HG03196 (cell line): ENCODE measurements at regions not wholly inside any gene's neighbourhood (a gene's known extent, or its start where the extent isn't known, plus 50 kb on each side); places are given as distances from the start of the nearest gene placed in this dataset.

ENCODE experiments used
- ATAC-seq: cut with Tn5 transposase; IDR thresholded peaks from one replicate; pipeline ENCODE4 v1.9.1; 2021; ENCODE audit not compliant: unreplicated experiment

DNA sequence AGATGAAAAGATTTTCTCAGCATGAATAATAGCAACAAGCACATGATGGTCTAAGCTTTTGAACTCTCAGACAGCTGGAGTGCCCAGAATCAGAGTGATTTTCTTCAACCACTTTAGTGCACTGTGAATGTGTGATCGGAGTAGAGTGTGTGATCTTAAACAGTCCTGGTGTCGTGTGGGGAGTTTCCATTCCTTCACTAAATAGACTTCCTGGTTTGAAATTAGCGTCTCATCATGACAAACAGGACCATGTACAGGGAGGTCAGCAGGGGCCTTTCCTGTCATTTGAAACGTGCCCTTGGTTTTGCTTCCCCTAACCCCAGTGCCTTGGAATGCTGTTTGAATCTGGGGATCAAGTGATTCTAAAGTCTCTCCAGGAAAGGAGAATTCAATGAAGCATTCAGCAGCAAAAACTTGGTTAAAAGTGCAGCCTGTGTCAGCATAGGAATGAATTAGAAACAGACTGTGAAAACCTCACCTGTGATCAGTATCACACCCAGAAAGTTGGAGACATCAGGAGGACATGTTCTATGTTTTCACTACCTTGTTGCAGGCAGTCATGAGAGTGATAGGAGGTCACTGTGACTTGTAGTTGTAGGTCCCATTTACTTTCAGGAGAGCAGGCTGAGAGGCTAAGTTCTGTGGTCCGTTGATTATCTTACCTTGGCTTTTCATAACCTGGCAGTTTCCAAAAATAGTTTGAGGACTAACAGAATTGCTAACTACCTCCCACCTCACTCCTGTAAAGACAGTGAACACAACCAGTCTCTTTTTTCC is 400.3 kb downstream of the MTX2 start:
- ATAC-seq = no peak

- ATAC-seq = no peak
Observed at GRCh38 chr2:176675271-176675949, 406.2 kb downstream of the MTX2 start.

- no peak for ATAC-seq
Observed at GRCh38 chr2:176677746-176678265, 408.6 kb downstream of the MTX2 start.

- ATAC-seq = no peak
Observed at GRCh38 chr2:176678571-176678970, 409.3 kb downstream of the MTX2 start.

DNA sequence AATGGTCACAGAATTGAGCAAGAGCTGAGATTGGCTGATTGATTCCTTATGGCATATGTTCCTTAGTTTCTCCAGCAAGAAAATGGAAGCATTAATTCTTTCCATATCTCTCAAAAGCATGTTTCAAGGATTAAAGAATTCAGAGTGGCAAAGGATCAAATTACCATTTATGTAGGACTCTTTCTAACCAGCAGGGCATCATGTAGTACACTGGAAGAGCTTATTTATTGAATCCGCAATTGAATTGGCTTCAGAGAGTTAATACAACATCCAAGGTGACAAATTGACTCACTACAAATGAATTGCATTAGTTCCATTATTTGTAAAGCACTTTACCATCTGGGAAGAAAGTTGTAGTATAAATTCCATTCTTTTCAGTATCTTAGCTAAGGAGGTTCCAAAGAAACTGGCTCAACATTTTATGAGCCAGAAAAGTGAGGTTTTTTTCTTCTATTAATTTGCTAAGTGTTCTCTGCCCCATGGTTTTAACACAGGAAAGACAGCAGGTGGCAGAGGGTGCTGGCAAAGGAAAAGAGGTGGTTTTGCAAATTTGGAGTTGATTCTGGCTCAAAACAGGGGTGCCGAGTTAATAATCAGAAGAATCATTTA is 409.9 kb downstream of the MTX2 start:
- ATAC-seq = no peak

DNA sequence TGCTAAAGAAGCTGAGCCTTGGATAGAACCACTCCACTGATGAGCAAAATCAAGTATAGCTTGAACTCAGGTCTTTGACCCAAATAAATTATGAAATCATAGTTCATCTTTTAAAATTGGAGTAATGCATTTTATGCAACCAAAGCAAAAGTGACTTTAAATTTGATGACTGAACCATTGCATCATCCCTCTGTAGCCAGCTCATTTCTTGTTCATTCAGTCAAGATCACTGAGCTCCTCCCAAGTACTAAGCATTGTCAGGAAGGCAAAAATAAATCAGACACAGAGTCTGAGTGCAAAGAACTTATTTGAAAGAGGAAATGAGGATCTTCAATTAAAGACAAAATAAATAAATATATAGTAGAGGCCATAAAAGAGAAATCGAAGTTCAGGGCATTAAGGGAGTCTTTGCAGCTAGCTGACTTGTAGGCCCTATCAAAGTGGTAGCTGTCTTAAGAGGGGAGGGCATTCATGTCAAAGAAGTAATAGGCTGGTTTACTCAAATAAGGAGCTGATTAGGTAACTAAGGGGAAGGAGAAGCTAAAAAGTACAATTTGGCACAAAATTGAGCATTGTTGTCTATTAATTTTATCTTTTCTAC is 411.8 kb downstream of the MTX2 start:
- ATAC-seq = no peak

DNA sequence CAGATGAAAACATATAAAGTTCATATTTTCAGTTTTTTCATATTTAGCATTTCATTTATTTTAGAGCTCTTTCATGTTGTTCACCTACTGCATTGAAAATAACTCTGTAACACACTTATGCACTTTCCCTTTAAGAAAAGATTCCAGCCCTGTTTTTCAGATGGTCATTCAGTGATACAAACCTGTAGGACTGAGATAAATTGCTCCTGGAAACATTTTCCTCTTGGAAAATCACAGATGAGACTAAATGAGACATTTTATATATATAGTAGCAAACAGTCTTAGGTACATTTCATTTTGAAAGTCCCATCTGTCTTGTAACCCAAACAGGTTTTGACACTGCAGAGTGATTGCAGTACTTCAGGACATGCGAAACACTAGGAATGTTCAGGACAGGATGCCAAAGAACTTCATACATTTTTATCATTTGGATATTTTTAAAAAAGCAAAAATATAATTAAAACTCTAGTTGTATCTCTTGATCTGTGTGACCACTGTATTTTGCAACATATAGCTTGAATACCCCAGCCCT is 412.4 kb downstream of the MTX2 start:
- no peak for ATAC-seq

- ATAC-seq = no peak
Observed at GRCh38 chr2:176682278-176682677, 413.0 kb downstream of the MTX2 start.

- ATAC-seq = no peak
Observed at GRCh38 chr2:176683618-176684111, 414.4 kb downstream of the MTX2 start.

DNA sequence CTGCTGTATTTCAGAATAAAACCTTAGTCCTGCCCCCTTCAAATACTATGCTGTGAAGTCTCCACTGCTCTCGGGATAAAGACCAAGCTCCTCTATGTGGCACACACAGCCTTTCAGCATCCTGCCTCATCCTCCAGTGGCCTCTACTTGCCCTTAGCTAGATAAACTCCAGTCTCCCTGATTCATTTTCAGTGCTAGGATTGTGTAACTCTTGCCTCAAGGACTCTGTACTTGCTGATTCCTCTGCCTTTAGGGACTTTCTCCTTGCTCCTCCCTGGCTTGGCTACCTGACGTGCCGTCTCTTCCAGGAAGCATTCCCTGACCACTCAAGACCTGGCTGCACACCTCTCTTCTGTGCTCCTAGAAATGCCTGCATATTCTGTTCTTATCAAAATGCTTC is 416.7 kb downstream of the MTX2 start:
- no peak for ATAC-seq

- ATAC-seq = no peak
Observed at GRCh38 chr2:176686328-176686727, 417.1 kb downstream of the MTX2 start.

- ATAC-seq = no peak
Observed at GRCh38 chr2:176687342-176687741, 418.1 kb downstream of the MTX2 start.

DNA sequence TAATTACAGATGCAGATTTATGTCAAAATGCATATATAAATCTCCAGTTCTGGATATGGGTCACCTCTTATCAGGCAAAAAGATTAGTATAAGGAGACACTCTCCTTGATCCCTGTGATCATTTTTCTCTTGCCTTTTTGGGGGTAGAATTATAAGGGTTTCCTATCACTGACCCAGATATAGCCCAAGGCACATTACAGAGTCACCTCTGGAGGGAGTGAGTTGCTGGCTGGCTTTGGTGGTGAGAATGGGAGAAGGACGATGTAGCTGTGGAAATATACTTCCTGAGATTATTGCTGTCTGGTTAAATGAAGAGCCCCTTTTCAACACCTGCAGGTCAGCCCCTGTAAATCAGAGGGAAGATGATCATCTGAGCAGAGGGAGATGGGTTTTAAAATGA is 418.7 kb downstream of the MTX2 start:
- no peak for ATAC-seq

- no peak for ATAC-seq
Observed at GRCh38 chr2:176689711-176690110, 420.5 kb downstream of the MTX2 start.

- ATAC-seq = no peak
Observed at GRCh38 chr2:176691471-176691870, 422.2 kb downstream of the MTX2 start.

- ATAC-seq = no peak
Observed at GRCh38 chr2:176692533-176692932, 423.3 kb downstream of the MTX2 start.

DNA sequence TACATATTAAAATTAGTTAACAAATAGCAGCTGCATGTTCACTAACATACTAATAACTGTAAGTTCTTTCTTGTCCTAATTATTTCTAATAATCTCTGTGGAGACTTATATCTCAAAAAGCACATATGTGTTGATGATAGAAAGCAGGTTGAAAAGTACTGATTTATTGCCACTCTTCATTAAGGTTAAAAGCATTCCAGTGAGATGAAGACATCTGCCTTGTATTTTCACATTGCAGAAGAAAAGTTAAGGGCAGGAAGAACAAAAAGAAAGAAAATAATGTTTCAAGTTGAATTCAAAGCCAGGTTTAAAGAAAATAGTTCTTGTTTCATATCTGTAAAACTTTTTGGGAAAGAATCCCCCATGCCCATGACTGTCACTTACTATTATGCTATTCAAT is 429.9 kb downstream of the MTX2 start:
- no peak for ATAC-seq

GRCh38 chr2:176699644-176700043 is 430.4 kb downstream of the MTX2 start:
- no peak for ATAC-seq

DNA sequence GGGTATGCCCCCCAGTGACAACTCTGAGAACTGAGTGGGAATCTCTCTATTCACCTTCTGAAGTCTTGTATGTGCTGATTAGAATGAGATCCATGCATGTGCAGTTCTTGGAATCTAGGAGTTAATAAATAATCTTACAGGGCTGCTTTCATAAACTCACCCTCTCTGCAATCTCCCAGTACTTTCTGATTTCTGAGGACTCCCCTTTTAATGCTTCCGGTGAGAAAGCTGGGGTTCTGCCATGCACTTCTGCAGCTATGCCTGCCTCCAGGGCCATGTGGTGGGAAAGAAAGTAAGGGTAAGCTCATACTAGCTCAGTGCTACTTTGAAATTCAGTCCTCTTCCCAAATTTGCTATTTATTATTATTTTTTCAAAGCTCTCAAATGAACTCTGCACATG is 432.9 kb downstream of the MTX2 start:
- no peak for ATAC-seq

GRCh38 chr2:176704282-176704858 is 435.1 kb downstream of the MTX2 start:
- ATAC-seq = no peak
